NCI-H524 treated with DMSO at 0.1 percent for 48 hours (cell line): ENCODE measurements at regions not wholly inside any gene's neighbourhood (a gene's known extent, or its start where the extent isn't known, plus 50 kb on each side); places are given as distances from the start of the nearest gene placed in this dataset.
A peak's percentile ranks its signal among the peaks of the same experiment; 100 is the strongest.
"Not testable (repeated sequence)": the region's sequence is repeated elsewhere in the genome, so short reads cannot be mapped to it uniquely, and the experiment has no call there.

Source experiments
- DNase-seq: peaks from one replicate; lab custom pipeline; 2025; lab: John Stamatoyannopoulos, UW

DNA sequence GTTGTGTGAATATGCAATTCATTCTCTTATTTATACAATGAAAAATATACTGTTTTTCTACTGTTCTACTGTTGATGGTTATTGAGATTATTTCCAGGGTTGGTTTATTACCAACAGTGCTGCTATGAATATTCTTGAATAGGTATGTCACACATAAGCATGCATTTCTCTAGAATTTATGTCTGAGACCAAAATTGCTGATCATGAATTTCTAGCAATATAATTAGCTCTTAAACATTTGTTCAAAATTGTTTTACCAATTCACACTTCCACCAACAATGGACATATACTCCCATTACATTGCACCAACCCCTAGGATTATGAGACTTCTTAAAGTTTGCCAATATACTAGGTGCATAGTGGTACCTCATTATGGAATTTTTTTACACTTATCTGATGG is 164.1 kb upstream of the KCNQ5 start:
- no peak for DNase-seq

DNA sequence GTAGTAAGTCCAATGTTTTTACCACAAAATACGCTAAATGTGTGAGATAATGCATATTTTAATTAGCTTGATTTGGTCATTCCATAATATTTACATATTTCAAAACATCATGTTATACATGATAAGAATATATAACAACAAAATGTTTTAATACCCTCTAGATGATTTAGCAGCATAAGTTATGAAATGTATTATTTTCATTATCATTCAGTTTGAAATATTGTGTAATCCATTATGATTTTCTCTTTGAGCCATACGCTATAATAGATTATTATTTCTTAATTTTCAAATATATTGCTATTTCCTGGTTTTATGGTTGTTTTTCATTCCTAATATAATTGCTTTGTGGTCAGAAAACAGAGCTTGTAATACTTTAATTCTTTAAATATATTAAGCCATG is 163.3 kb upstream of the KCNQ5 start:
- DNase-seq = no peak

GRCh38 chr6:72461144-72461543 is 160.7 kb upstream of the KCNQ5 start:
- no peak for DNase-seq

DNA sequence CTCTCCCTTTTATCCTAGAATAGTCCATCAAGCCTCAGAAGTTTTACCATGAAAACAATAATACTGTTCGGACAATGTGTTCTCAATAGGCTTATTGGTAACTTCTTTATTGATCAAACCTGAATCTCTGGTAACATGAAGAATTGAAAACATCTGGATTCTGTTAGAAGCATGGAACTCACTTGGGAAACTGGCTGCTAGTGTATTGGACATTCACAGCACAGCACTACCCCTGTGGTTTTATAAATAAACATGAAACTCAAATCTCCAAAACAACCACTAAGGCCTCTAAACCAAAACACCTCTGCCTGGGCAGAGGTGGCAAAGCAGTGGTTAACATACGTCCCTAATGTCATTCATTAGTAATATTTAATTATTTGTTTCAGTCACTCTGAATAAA is 157.6 kb upstream of the KCNQ5 start:
- no peak for DNase-seq

DNA sequence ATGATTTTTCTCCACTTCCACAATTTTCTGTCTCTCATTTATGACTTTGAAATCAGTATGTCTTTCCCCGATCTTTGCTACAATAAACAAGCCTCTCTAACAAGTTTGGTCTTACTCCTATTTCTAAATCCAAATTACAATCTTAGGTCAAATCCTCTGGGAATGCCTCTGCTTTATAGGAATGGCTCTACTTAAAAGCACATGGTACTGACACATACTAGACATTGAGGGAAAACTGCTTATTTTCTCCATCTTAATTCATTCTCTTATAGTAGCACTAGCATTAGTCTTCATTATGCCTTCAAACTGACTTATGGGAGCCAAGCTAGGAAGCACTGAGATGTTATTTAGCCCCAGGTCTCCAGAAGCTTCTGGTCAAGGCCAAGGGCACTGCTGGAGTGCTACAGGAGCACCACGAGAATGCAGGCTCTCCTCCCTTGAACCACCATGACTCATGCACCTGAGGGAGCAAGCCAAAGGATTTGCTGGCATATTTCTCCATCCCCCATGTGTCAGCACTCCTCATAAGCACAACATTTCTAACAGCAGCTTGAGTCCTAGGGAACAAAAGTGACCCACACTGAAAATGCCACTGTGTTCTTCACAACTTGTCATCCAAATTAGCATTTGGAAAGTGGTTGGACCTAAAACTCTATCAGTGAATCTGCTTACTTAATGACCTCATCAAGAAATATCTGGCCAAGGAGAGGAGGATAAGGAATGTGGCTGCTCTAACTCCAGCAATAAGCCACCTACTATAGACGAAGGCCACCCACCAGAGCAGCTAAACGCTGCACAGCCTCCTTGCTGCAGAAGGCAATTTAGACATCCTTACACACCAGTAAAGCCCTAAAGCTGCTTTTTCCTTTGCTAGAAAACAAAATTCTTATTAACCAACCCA is 156.8 kb upstream of the KCNQ5 start:
- DNase-seq = no peak

DNA sequence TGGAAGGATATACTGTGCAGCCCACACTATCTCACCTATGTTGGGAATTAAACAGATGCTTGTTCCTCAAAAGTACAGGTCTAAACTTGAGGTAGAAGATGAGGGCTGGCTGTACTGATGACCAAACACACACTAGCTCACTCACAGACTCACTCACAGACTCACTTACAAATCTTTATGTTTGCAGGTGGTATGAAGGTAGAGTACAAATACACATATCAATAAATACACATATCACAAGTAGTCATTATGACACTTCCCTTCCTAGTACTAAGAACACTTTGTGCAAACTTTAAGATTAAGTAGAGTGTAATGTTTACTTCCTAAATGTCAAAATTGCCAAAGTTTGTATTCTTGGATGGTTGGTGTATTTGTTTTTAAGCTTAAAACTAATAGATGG is 155.4 kb upstream of the KCNQ5 start:
- no peak for DNase-seq

DNA sequence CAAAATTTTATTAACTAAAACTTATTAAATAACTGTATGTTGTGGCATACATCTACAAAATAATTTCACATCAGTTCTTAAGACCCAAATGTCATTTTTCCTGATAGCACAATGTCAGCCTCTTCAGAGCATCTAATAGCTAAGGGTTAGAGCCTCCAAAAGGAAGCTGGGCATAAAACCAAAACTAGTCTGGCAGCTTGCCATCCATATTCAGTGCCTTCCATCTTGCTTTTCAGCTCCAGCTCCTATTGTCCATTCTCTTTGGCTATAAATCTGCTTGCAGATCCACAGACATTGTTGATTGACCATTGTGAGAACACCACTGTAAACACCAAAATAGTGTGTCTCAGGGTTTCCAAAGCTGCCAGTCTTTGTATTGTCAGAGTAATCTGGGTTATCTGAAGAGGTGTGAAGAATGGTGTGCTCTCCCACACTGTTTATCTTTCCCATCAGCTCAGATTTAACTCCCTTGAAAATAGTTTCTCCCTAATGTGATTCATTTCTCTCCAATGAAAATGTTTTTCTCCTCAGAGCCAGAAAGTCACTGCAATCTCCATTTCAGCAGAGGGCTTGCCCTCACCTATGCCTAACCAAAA is 154.8 kb upstream of the KCNQ5 start:
- DNase-seq = no peak

DNA sequence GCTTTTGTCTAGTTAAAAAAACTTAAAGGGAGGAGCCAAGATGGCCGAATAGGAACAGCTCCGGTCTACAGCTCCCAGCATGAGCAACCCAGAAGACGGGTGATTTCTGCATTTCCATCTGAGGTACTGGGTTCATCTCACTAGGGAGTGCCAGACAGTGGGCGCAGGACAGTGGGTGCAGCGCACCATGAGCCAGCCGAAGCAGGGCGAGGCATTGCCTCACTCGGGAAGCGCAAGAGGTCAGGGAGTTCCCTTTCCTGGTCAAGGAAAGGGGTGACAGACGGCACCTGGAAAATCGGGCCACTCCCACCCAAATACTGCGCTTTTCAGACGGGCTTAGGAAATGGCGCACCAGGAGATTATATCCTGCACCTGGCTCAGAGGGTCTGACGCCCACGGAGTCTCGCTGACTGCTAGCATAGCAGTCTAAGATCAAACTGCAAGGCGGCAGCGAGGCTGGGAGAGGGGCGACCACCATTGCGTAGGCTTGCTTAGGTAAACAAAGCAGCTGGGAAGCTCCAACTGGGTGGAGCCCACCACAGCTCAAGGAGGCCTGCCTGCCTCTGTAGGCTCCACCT is 152.4 kb upstream of the KCNQ5 start:
- DNase-seq = not testable (repeated sequence)

DNA sequence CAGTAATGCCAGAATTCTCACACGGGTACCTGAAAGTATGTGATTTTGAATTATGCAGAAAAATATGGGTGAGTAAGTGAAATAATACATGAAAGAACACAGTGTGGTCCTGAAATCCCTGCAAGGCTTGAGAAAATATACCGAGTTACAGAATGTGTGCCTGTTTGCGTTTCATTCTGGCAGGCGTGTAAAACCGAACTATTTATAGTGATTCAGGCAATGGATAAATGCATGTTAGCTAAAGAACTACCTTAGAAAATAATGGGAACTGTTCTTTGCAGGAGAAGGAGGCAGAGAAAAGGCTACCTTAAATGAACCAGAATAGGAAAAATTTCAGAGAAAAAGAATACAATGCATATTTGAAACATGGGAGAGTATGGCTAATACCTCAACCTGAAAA is 145.8 kb upstream of the KCNQ5 start:
- no peak for DNase-seq

- DNase-seq = no peak
Measured at GRCh38 chr6:72476646-72477045, 145.2 kb upstream of the KCNQ5 start.

DNA sequence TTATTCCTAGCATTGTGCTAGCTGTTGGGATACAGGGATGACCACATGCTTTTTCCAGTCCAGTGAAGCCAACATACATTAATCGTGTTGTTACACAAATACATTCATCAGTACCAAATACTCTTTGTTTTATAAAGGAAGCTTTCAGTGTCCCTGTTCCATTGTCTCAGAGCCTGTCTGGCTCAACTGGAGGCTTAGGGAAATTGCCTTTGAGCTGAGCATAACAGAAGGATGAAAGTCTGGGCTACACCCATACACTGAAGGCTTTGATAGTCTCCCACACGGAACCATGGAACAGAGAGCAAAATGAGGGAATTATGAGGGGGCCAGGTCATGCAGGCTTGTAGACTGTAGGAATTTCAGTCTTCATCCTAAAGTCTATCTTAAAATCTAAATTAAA is 126.4 kb upstream of the KCNQ5 start:
- no peak for DNase-seq

DNA sequence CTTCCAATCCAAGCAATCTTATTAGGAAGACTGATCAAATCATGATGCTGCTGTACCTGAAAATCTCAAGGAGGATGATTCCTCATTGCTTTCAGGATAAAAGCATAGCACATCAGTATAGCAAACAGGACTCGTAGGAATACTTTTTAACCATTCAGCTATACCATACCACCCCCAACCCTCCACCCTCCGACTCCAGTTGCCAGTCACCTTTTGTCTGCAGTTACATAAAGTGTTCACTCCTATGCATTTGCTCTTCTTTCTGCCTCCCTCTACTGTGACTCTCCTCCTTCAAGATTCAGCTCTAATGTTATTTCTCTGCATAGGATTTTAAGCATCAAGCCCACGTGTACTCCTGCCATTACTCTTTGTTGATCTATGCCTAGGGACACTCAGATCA is 124.7 kb upstream of the KCNQ5 start:
- no peak for DNase-seq

- DNase-seq = no peak
Measured at GRCh38 chr6:72500669-72501068, 121.2 kb upstream of the KCNQ5 start.

GRCh38 chr6:72504406-72504805 is 117.5 kb upstream of the KCNQ5 start:
- DNase-seq = no peak

DNA sequence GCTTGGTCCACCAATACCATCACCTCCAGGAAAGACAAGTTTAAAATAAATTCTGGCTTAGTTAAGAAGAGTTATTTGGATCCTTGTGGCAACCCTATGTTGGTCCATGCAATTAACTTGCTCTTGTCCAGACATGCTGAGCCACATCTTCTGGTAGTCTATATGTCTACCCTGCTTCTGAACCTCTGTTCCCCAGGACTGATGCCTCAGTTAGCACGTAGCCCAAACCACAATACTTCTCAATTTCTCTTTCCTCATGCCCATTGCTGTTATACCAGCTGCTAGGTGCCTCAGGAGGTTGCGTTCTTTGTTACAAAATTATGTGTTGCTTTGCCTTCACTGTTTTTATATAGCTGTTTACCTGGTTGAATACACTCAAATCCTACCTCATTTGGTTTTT is 116.4 kb upstream of the KCNQ5 start:
- no peak for DNase-seq

DNA sequence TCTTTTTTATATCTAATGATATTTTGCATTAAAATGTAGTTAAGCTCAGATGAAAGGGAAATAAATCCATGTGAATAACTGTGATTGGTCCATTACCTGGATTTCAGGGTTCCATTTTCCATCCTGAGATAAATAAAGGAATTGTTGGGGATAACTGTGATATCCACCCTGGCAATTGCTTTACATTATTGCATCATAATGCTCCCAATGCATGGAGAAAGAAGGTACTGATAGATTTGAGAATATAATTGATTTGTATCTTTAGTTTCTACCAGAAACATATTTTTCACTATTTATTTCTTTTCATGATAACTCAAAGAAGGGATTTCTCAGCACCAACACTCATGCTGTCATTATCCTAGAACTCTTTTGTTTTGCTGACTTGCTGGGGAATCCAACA is 102.0 kb upstream of the KCNQ5 start:
- no peak for DNase-seq

DNA sequence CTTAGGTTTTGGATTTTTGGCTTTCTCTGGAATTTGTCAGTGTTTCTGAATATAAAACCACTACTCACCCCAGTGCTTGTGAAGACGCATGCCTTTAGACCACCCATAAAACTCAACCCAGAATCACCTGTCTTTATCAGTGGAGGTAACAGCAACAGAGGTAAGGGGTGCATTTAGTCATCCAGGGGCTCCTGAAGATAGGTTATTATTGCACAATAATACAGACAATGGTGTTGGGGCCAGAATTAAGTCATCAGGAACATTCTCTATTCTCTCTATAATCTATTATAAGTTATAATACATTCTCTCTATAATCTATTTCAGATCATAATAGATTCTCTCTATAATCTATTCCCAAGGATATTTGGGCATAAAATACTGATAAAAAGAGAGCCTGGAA is 100.2 kb upstream of the KCNQ5 start:
- DNase-seq = no peak

DNA sequence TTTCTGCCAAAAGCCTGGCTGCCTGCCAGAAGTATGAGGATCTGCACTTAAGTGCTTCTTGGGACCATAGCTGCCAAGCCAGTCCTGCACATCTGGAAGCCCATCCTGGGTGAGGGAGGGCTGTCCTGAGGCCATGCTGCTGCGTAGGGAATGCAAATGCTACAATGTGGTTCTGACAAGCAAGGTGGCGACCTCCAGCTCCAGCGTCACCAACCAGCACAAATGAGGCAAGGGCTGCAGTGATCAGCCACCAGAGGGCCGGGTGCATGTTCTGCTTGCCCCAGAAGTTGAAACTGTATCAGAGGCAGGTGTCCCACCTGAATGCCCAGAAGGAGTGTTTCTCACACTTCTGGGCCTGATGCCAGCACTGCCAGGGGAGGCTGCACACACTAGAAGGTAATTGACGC is 99.1 kb upstream of the KCNQ5 start:
- peak; percentile 76 for DNase-seq

DNA sequence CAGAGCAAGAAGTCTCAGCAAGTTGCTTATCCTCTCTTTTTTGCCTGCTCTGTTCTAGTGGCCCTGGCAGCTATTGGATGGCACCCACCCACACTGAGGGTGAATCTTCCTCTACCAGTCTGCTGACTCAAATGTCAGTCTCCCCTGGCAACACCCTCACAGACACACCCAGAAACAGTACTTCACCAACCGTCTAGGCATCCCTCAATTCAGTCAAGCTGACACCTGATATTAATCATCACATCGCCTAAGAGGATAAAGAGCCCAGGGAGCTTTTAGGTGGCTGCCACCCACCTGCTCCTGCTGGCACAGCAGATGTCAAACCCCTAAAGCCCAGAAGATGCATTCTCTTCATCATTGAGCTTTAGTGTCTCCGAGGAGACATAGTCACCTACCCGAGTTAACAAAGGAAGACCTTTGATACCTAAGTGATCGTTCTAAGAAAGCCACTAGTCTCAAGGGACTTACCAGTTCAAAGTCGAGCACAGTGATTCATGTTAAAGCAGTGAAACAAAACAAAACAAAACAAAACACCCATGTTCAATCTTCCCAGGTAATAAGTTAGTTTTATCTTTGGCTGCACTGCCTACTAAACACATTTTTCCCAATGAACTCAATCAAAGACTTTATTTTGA is 97.7 kb upstream of the KCNQ5 start:
- peak; percentile 98 for DNase-seq

DNA sequence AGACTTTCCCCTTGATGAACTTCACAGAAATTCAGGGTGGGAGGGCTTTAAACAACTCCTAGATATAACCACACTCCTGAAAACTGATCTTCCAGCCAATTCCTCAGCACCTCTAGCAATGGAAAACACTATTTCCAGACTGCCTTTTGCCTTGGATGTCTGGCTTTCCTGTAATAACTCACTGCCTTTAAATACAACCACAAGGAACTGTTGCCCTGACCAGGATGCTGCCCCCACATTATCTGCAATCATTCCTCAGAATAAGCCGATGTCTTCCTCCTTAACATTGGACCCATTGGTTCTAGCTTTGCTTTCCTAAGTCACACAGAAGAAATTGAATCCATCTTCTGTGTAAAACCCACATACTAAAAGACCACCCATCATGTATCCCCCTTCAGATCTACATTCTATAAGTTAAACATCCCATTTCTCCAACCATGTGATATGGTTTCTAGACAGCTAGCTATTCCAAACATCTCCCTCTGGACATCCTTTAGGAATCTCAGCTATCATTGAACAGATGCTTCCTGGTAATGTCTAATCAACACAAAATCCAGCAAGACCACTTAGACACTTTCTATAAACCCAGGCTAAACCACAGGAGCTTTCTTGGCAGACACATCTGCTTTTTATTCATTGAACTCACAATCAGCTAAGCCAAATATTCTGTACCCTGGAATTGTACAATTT is 95.9 kb upstream of the KCNQ5 start:
- peak; percentile 40 for DNase-seq

DNA sequence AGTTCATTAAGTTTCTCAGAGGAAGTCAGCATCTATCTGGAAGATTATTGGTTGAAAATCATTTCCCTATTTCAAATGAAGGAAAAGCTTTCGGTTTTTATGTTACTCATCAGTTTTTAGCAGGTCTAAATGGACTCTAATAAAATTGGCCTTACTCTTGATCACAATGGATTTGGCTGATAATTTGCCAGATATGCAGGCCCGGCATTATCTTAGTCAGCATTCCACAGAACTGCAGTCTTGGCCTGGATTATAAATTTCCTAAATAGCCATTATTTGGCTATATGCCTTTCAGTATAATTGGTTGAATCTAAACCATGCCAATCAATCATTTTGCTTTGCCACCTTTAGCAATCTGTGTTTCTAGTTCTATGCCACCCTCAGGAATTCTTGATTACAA is 91.7 kb upstream of the KCNQ5 start:
- DNase-seq = no peak

DNA sequence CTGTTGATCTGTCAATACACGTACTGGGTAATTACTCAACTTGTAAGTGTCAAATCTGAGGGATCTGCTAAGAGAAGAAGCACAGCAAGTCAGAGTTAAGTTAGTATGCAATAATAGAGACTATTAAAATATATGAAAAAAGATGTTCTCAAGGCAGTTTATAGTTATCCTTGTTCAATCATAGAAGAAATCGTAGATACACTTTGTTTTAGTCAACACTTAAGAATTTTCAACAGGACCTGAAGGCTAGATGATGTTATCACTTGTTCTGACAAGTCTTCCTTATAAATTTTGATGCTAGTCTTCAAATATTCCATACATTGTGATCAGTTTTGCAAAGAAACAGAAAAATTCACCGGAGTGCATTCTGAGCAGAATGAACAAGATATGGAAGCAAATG is 91.1 kb upstream of the KCNQ5 start:
- DNase-seq = no peak
